Chondrocyte (in vitro differentiated cells): ENCODE measurements at regions not wholly inside any gene's neighbourhood (a gene's known extent, or its start where the extent isn't known, plus 50 kb on each side); places are given as distances from the start of the nearest gene placed in this dataset.

Experiments
- DNase-seq: peaks from one replicate; pipeline ENCODE4 v3.0.0; 2021; ENCODE audit warnings: mixed read lengths, low spot score
- H3K27ac Mint-ChIP-seq: one replicate; pipeline ENCODE4 v1.8.0; 2021; ENCODE audit warnings: mild to moderate bottlenecking, moderate library complexity, mixed read lengths; ENCODE audit not compliant: unreplicated experiment
- H3K27me3 Mint-ChIP-seq: 2 replicates; pipeline ENCODE4 v1.8.0; 2021; ENCODE audit warnings: low read depth, mixed read lengths
- H3K36me3 Mint-ChIP-seq: 2 replicates; pipeline ENCODE4 v1.8.0; 2021; ENCODE audit warnings: low read depth, mixed read lengths
- H3K4me1 Mint-ChIP-seq: 2 replicates; pipeline ENCODE4 v1.8.0; 2021; ENCODE audit warnings: low read depth, mild to moderate bottlenecking, mixed read lengths
- H3K4me3 Mint-ChIP-seq: one replicate; pipeline ENCODE4 v1.8.0; 2021; ENCODE audit warnings: mild to moderate bottlenecking, moderate library complexity, mixed read lengths; ENCODE audit not compliant: unreplicated experiment
- H3K9me3 Mint-ChIP-seq: 2 replicates; pipeline ENCODE4 v1.8.0; 2021; ENCODE audit warnings: low read depth, mixed read lengths
- TF ChIP-seq, protein P1 (sequence below): fragments of 200-600 bp; sonication (generic); IDR thresholded peaks from 2 replicates; pipeline ENCODE4 v1.5.0; 2021; ENCODE audit warnings: antibody characterized with exemption, mild to moderate bottlenecking, moderate library complexity

DNA sequence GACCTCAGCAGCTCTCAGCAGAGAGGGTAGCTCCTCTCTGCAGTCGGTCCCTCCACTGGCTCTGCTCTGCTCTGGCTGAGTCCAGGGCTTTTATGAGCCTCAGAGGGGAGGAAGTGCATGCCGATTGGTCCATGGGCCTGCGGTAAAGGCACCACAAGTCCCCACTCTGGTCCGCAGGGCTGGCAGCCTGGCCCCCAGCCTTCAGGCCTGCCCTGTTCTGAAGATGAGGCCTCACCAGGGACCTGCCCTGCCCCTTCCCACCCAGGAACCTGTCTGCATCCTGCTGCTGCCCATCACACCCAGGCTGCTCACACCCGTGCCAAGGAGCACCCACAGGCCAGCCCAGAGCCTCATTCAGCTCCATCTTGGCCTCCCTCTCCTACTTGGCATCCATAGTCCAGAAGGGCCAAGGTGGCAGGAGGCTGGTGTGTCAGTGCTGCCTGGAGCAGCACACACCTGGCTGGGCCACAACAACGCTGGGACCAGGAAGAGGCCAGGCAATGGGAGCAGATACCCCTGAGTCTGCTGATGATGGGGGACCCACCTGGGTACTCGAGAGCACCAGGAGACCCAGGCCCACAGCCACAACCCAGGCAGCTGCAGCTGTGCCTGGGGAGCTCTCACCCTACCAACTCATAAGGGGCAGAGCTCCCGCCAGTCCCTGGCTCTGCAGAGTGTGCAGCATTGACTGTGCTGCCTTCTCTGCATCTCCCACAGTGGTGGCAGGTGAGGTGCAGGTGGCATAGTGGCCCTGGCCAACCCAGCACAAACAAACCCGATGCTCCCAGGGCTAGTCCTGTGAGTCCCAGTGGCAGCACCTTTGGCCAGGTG lies 191.9 kb upstream of the NUDT6 start:
- H3K36me3 Mint-ChIP-seq: no peaks in the 10 kb centered on the region
- H3K9me3 Mint-ChIP-seq: no peaks in the 10 kb centered on the region
- H3K4me3 Mint-ChIP-seq: no peak overlapping the region
- TF ChIP-seq, protein P1, sequence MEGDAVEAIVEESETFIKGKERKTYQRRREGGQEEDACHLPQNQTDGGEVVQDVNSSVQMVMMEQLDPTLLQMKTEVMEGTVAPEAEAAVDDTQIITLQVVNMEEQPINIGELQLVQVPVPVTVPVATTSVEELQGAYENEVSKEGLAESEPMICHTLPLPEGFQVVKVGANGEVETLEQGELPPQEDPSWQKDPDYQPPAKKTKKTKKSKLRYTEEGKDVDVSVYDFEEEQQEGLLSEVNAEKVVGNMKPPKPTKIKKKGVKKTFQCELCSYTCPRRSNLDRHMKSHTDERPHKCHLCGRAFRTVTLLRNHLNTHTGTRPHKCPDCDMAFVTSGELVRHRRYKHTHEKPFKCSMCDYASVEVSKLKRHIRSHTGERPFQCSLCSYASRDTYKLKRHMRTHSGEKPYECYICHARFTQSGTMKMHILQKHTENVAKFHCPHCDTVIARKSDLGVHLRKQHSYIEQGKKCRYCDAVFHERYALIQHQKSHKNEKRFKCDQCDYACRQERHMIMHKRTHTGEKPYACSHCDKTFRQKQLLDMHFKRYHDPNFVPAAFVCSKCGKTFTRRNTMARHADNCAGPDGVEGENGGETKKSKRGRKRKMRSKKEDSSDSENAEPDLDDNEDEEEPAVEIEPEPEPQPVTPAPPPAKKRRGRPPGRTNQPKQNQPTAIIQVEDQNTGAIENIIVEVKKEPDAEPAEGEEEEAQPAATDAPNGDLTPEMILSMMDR: no peak
- no peaks in the 10 kb centered on the region for H3K4me1 Mint-ChIP-seq
- DNase-seq: no peak
- H3K27ac Mint-ChIP-seq: no peak overlapping the region
- no peaks in the 10 kb centered on the region for H3K27me3 Mint-ChIP-seq

DNA sequence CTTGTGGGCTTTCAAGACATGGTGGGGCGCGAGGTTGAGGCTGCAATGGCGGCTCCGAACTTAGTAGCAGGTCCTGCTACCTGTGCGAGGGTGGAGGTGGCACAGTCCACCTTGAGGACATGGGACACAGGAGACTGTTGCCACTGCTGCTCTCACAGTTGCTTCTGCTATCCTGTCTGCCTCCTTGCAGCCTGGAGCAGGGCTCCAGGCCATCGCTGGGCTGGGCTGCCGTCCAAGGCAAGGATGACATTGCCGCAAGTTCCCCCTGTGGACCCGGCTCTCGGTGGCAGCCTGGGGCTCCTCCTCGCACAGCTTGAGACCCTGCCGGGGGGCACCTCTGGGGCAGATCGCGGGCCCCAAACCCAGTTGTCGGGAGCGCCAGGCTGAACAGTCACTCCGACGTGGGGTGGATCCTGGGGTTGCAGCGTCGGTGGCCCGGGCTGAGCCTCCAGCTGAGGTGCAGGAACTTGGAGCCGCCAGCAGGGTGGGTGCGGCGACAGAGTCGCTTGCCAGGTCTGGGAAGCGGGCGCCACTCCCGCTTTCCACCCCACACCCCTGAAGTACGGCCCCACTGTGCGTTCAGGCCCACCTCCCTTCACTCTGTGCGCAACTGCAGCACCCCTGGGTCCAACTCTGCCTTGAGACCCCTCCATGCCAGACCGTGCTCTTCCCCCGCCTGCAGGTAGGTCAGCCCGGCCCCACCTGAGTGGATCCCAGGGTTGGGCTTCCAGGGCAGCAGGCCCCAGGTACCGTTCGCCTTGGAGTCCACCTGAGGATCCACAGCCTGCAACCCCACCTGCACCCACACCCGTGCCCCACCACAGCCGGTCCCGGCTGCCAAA lies 192.7 kb upstream of the NUDT6 start:
- TF ChIP-seq, protein P1: no peak
- no peaks in the 10 kb centered on the region for H3K4me1 Mint-ChIP-seq
- no peaks in the 10 kb centered on the region for H3K27me3 Mint-ChIP-seq
- no peaks in the 10 kb centered on the region for H3K9me3 Mint-ChIP-seq
- H3K27ac Mint-ChIP-seq: no peak overlapping the region
- no peaks in the 10 kb centered on the region for H3K36me3 Mint-ChIP-seq
- no peak overlapping the region for H3K4me3 Mint-ChIP-seq
- peak; percentile 78 for DNase-seq

DNA sequence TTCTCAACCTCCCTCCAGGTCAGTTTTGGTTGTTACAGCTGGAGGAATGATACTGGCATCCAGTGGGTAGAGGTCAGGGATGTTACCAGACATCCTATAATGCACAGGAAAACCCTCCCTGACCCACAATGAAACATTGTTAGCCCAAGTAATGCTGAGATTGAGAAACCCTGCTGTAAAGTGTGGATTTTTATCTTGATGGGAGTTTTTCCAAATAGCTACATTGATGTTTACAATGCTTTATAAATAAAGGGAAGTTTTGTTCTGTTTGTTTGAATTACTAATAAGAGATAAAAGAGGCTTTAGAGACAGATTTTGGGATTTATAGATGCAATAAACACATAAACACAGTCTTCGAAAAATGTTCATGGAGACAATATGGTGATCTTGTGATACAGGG lies 194.0 kb upstream of the NUDT6 start:
- Mint-ChIP-seq H3K36me3 (no peaks in the 10 kb centered on the region), H3K27me3 (no peaks in the 10 kb centered on the region), H3K4me1 (peaks cover 2% of the 10 kb centered on the region), H3K9me3 (no peaks in the 10 kb centered on the region), H3K4me3 (no peak overlapping the region), H3K27ac (no peak overlapping the region)
- no peak for DNase-seq
- TF ChIP-seq, protein P1: no peak

DNA sequence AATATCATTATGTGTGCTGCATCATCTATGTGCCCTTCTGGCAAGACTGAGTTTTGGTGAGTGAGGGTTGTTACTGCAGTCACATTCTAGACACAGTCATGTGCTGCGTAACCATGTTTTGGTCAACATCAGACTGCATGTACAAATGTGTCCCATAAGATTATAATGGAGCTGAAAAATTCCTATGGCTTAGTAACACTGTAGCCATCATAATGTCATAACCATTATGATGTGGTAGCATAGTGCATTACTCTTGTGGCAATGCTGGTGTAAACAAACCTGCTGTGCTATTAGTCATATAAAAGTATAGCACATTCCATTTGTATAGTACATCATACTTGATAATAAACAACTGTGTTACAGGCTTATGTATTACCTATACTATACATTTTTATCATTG lies 198.1 kb upstream of the NUDT6 start:
- TF ChIP-seq, protein P1: no peak
- Mint-ChIP-seq H3K9me3 (no peaks in the 10 kb centered on the region), H3K27ac (no peak overlapping the region), H3K4me1 (peaks cover 10% of the 10 kb centered on the region), H3K36me3 (no peaks in the 10 kb centered on the region), H3K27me3 (no peaks in the 10 kb centered on the region), H3K4me3 (no peak overlapping the region)
- DNase-seq: no peak

DNA sequence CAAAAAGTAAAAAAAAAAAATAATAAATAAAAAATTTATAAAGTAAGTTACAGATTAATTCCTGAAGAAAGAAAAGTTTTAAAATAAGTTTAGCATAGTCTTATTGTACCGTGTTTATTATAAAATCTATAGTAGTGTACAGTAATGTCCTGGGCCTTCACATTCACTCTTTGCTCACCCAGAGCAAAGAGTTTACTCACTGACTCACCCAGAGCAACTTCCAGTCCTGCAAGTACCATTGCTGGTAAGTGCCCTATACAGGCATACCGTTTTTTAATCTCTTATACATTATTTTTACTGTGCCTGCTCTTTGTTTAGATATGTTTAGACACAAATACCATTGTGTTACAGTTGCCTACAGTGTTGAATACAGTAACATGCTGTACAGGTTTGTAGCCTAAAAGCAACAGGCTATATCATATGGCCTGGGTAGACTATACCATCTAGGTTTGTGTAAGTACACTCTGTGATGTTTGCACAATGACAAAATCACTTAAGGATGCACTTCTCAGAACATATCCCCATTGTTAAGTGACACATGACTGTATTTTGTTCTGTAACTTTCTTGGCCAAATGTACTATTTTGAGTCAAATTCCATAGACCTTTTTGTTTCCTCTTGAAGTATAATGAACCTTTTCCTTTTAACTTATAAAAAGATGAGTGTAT lies 199.0 kb upstream of the NUDT6 start:
- H3K9me3 Mint-ChIP-seq: no peaks in the 10 kb centered on the region
- H3K27me3 Mint-ChIP-seq: no peaks in the 10 kb centered on the region
- DNase-seq: no peak
- H3K4me3 Mint-ChIP-seq: no peak overlapping the region
- no peaks in the 10 kb centered on the region for H3K36me3 Mint-ChIP-seq
- TF ChIP-seq, protein P1: no peak
- H3K4me1 Mint-ChIP-seq: peaks cover 10% of the 10 kb centered on the region
- H3K27ac Mint-ChIP-seq: peak overlapping the region; percentile 12
